AG04450 (cell line): ENCODE measurements at regions not wholly inside any gene's neighbourhood (a gene's known extent, or its start where the extent isn't known, plus 50 kb on each side); places are given as distances from the start of the nearest gene placed in this dataset.
"Not testable (repeated sequence)": the region's sequence is repeated elsewhere in the genome, so short reads cannot be mapped to it uniquely, and the experiment has no call there.

ENCODE experiments used
- CTCF ChIA-PET: fragments of 300-600, 350-600 bp; formaldehyde crosslinking; extraction: SDS; loops from one replicate; lab custom pipeline; 2022; ENCODE audit warnings: antibody characterized with exemption, inconsistent platforms; lab: Charles Lee
- POLR2A ChIA-PET: fragments of 350-600 bp; formaldehyde crosslinking; extraction: SDS; loops from one replicate; lab custom pipeline; 2021; ENCODE audit warnings: antibody characterized with exemption, inconsistent platforms; lab: Yijun Ruan, JAX
- DNase-seq: peaks from one replicate; pipeline ENCODE4 v3.0.0-alpha.2; 2011; ENCODE audit warnings: low read depth, low spot score
- H3K27ac ChIP-seq: one replicate; pipeline ENCODE4 v1.5.1; 2012; ENCODE audit warnings: low read depth, low read length, control low read depth
- H3K27me3 ChIP-seq: one replicate; pipeline ENCODE4 v1.6.0; 2012; ENCODE audit warnings: low read length; ENCODE audit not compliant: control insufficient read depth, insufficient read depth
- H3K4me3 ChIP-seq: 2 replicates; pipeline ENCODE4 v1.5.1; 2011; ENCODE audit warnings: mild to moderate bottlenecking, low read depth, low read length, control low read depth
- H3K9me3 ChIP-seq: 2 replicates; pipeline ENCODE4 v1.5.1; 2012; ENCODE audit warnings: low read length; ENCODE audit not compliant: control insufficient read depth, insufficient read depth
- CTCF ChIP-seq: IDR thresholded peaks from 2 replicates; pipeline ENCODE4 v1.5.1; 2011; ENCODE audit warnings: low read depth, low read length, control low read depth, inconsistent platforms

GRCh38 chr5:128854931-128855330 is 110.4 kb upstream of the SLC27A6 start:
- POLR2A ChIA-PET: no interaction called here
- no peak for TF ChIP-seq CTCF
- no peaks in the 10 kb centered on the region for H3K9me3 ChIP-seq
- CTCF ChIA-PET: no interaction called here
- H3K27ac ChIP-seq: no peak overlapping the region
- H3K27me3 ChIP-seq: no peaks in the 10 kb centered on the region
- no peak for DNase-seq
- no peak overlapping the region for H3K4me3 ChIP-seq

- Histone ChIP-seq H3K9me3 (no peaks in the 10 kb centered on the region), H3K27me3 (no peaks in the 10 kb centered on the region), H3K27ac (no peak overlapping the region), H3K4me3 (no peak overlapping the region)
- no peak for TF ChIP-seq CTCF
- CTCF ChIA-PET: no interaction called here
- POLR2A ChIA-PET: no interaction called here
- no peak for DNase-seq
Measured at GRCh38 chr5:128857076-128857677, 108.1 kb upstream of the SLC27A6 start.

GRCh38 chr5:128858995-128859394 is 106.3 kb upstream of the SLC27A6 start:
- no peak for DNase-seq

GRCh38 chr5:128861155-128861554 is 104.1 kb upstream of the SLC27A6 start:
- CTCF ChIA-PET, H3K9me3 ChIP-seq, H3K27me3 ChIP-seq, POLR2A ChIA-PET, DNase-seq, H3K4me3 ChIP-seq, H3K27ac ChIP-seq: not testable (repeated sequence)

More at GRCh38 chr5:128858995-128859394, 106.3 kb upstream of the SLC27A6 start:
- ChIA-PET POLR2A (no interaction called here), CTCF (no interaction called here)
- no peak for TF ChIP-seq CTCF
- H3K27ac ChIP-seq: no peak overlapping the region
- no peaks in the 10 kb centered on the region for H3K27me3 ChIP-seq
- H3K4me3 ChIP-seq: no peak overlapping the region
- H3K9me3 ChIP-seq: no peaks in the 10 kb centered on the region

GRCh38 chr5:128869970-128870369 is 95.3 kb upstream of the SLC27A6 start:
- Histone ChIP-seq H3K27ac (no peak overlapping the region), H3K4me3 (no peak overlapping the region), H3K9me3 (no peaks in the 10 kb centered on the region), H3K27me3 (no peaks in the 10 kb centered on the region)
- ChIA-PET POLR2A (no interaction called here), CTCF (no interaction called here)
- no peak for TF ChIP-seq CTCF
- DNase-seq: no peak
